IMR-90 (cell line): ENCODE measurements at regions not wholly inside any gene's neighbourhood (a gene's known extent, or its start where the extent isn't known, plus 50 kb on each side); places are given as distances from the start of the nearest gene placed in this dataset.
A peak's percentile ranks its signal among the peaks of the same experiment; 100 is the strongest.
"Not testable (repeated sequence)": the region's sequence is repeated elsewhere in the genome, so short reads cannot be mapped to it uniquely, and the experiment has no call there.

Experiments
- ATAC-seq: fragments of 200-7000 bp; cut with Tn5 transposase; 2 replicates; pipeline ENCODE4 v1.9.1; 2020; ENCODE audit warnings: low read depth, mild to moderate bottlenecking, moderate library complexity
- BruUV-seq: library from RNA; stranded (reverse); fragments of 400-500 nt; replicated peaks from 2 replicates; lab custom pipeline; 2021; lab: Mats Ljungman, UMichigan
- CTCF ChIA-PET: fragments of 300-600 bp; formaldehyde crosslinking; extraction: SDS; loops from one replicate; lab custom pipeline; 2021; ENCODE audit warnings: antibody characterized with exemption; lab: Yijun Ruan, JAX
- POLR2A ChIA-PET: fragments of 300-600 bp; sonication (Branson Sonifier 250); formaldehyde crosslinking; loops from one replicate; lab custom pipeline; 2022; ENCODE audit warnings: antibody characterized with exemption; ENCODE audit not compliant: unreplicated experiment; lab: Charles Lee
- DNase-seq: peaks from one replicate; pipeline ENCODE4 v3.0.0; 2013
- H2AFZ ChIP-seq: replicated peaks from 2 replicates; pipeline ENCODE3; 2013; ENCODE audit warnings: low read length, mild to moderate bottlenecking; ENCODE audit not compliant: poor library complexity
- H2AK5ac ChIP-seq: 2 replicates; pipeline ENCODE4 v1.6.1; 2013; ENCODE audit warnings: low read depth, low read length, inconsistent platforms
- H2AK9ac ChIP-seq: replicated peaks from 2 replicates; pipeline ENCODE3; 2013; ENCODE audit warnings: mild to moderate bottlenecking, low read depth, low read length, moderate library complexity; ENCODE audit not compliant: poor library complexity
- H2BK120ac ChIP-seq: 2 replicates; pipeline ENCODE4 v1.6.1; 2013; ENCODE audit warnings: low read depth, low read length, inconsistent platforms
- H2BK15ac ChIP-seq: 3 replicates; pipeline ENCODE4 v1.6.1; 2013; ENCODE audit warnings: low read depth, low read length, inconsistent platforms
- H2BK20ac ChIP-seq: 2 replicates; pipeline ENCODE4 v1.6.1; 2013; ENCODE audit warnings: low read depth, mild to moderate bottlenecking, inconsistent platforms, low read length, moderate library complexity
- H2BK5ac ChIP-seq: 2 replicates; pipeline ENCODE4 v1.6.1; 2013; ENCODE audit warnings: mild to moderate bottlenecking, low read depth, low read length, inconsistent platforms; ENCODE audit not compliant: poor library complexity, severe bottlenecking
- H3K14ac ChIP-seq: replicated peaks from 2 replicates; pipeline ENCODE4 v1.6.1; 2013; ENCODE audit warnings: low read depth, low read length, inconsistent platforms
- H3K18ac ChIP-seq: 2 replicates; pipeline ENCODE4 v1.6.1; 2013; ENCODE audit warnings: low read depth, low read length, control low read depth
- H3K23ac ChIP-seq: 2 replicates; pipeline ENCODE4 v1.6.1; 2013; ENCODE audit warnings: low read depth, low read length, inconsistent platforms
- H3K27ac ChIP-seq: 2 replicates; pipeline ENCODE4 v1.5.1; 2013; ENCODE audit warnings: mild to moderate bottlenecking, control low read depth, low read length; ENCODE audit not compliant: insufficient read depth
- H3K27me3 ChIP-seq: 2 replicates; pipeline ENCODE4 v1.6.1; 2013; ENCODE audit warnings: low read length; ENCODE audit not compliant: control insufficient read depth, insufficient read depth
- H3K36me3 ChIP-seq: 2 replicates; pipeline ENCODE4 v1.6.1; 2013; ENCODE audit warnings: low read length, mixed read lengths; ENCODE audit not compliant: control insufficient read depth, insufficient read depth
- H3K4ac ChIP-seq: 2 replicates; pipeline ENCODE4 v1.6.1; 2013; ENCODE audit warnings: low read depth, low read length, inconsistent platforms
- H3K4me1 ChIP-seq: 2 replicates; pipeline ENCODE4 v1.6.1; 2013; ENCODE audit warnings: low read length, mixed read lengths; ENCODE audit not compliant: control insufficient read depth, insufficient read depth
- H3K4me2 ChIP-seq: 2 replicates; pipeline ENCODE4 v1.6.1; 2013; ENCODE audit warnings: low read depth, mild to moderate bottlenecking, control low read depth, low read length, moderate library complexity
- H3K4me3 ChIP-seq: 2 replicates; pipeline ENCODE4 v1.5.1; 2013; ENCODE audit warnings: low read depth, mild to moderate bottlenecking, control low read depth, low read length, moderate library complexity; ENCODE audit not compliant: insufficient read depth
- H3K56ac ChIP-seq: 2 replicates; pipeline ENCODE4 v1.6.1; 2013; ENCODE audit warnings: low read length, inconsistent platforms; ENCODE audit not compliant: insufficient read depth; ENCODE audit errors: extremely low read depth
- H3K79me1 ChIP-seq, 2 experiments: 2 replicates each; pipeline ENCODE4 v1.6.1; 2013; ENCODE audit warnings: low read length in 2 of 2, inconsistent platforms in 1 of 2, low read depth in 1 of 2
- H3K9ac ChIP-seq: 2 replicates; pipeline ENCODE4 v1.6.1; 2013; ENCODE audit warnings: low read depth, low read length, control low read depth
- H3K9me1 ChIP-seq: 2 replicates; pipeline ENCODE4 v1.6.1; 2013; ENCODE audit warnings: low read length, inconsistent platforms; ENCODE audit not compliant: insufficient read depth
- H3K9me3 ChIP-seq: 2 replicates; pipeline ENCODE4 v1.6.1; 2013; ENCODE audit warnings: low read length; ENCODE audit not compliant: control insufficient read depth, insufficient read depth
- H4K20me1 ChIP-seq: 2 replicates; pipeline ENCODE4 v1.6.1; 2013; ENCODE audit warnings: low read length, inconsistent platforms; ENCODE audit not compliant: insufficient read depth
- H4K5ac ChIP-seq: 2 replicates; pipeline ENCODE4 v1.6.1; 2013; ENCODE audit warnings: mild to moderate bottlenecking, low read depth, low read length, control low read depth
- H4K8ac ChIP-seq, 2 experiments: 2 replicates each; pipeline ENCODE4 v1.6.1; 2013; ENCODE audit warnings: low read depth in 2 of 2, low read length in 2 of 2, control low read depth in 1 of 2, inconsistent platforms in 1 of 2
- H4K91ac ChIP-seq: 2 replicates; pipeline ENCODE4 v1.6.1; 2013; ENCODE audit warnings: low read depth, low read length, inconsistent platforms; ENCODE audit not compliant: insufficient read depth
- WGBS, 2 experiments: methylation state at CpG; one replicate each; pipeline versions ENCODE4 v1.1.5 to v1.1.7; 2013; ENCODE audit warnings: missing lambda C conversion rate in 2 of 2; ENCODE audit not compliant: insufficient read length in 1 of 2; ENCODE audit errors: extremely low coverage in 2 of 2; 5-methylcytosine and 5-hydroxymethylcytosine counted together
- dilution Hi-C: fragments of 300-500 bp; cut with HindIII; formaldehyde crosslinking; loops from one replicate; pipeline ENCODE4 v1.14.3; 2018; ENCODE audit warnings: low sequenced_read_pairs; ENCODE audit not compliant: unreplicated experiment
- in situ Hi-C: fragments of 300-500 bp; cut with MboI; formaldehyde crosslinking; loops from 3 replicates; pipeline ENCODE4 v1.14.3; 2019; ENCODE audit warnings: low sequenced_read_pairs, inconsistent platforms, mixed read lengths
- intact Hi-C: fragments of 100-400 bp; cut with micrococcal nuclease; formaldehyde crosslinking; loops from 2 replicates; pipeline ENCODE4 v1.10.0; 2022

DNA sequence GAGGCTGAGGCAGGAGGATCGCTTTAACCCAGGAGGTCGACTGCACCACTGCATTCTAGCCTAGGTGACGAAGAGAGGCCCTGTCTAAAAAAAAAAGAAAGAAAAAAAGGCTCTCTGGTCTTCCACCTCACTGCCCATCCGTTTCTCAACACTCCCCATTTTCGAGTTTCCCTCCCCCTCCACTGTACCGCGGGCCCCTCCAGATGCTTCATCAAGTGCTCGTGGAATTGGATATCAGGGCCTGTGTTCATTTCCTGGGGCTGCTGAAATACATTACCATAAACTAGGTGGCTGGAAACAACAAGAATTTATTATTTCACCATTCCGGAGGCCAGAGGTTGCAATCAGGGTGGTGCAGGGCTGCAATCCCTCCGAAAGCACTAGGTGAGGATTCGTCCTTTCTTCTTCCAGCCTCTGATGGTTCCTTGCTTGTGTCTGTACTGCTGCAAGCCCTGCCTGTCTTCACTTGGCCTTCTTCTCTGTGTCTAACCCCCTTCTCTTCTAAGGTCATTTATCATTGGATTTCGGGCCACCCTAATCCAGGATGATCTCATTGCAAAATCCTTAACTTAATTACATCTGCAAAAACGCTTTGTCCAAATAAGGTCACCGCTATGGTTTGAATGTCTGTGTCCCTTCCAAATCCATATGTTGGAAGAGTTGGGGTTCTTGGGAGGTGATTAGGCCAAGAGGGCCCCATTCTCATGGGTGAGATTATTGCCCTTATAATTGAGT is 135.1 kb downstream of the CRLF3 start:
- H4K91ac ChIP-seq, H2AK9ac ChIP-seq, intact Hi-C loops, H3K4me2 ChIP-seq, BruUV-seq, in situ Hi-C loops, H3K4me1 ChIP-seq, DNase-seq, dilution Hi-C loops, H3K9ac ChIP-seq, ATAC-seq, H3K79me1 ChIP-seq, H3K56ac ChIP-seq, CTCF ChIA-PET, H4K8ac ChIP-seq, H3K9me3 ChIP-seq, H3K9me1 ChIP-seq, H3K36me3 ChIP-seq, POLR2A ChIA-PET, H4K20me1 ChIP-seq, H3K18ac ChIP-seq, H2AFZ ChIP-seq, H3K4me3 ChIP-seq, H3K4ac ChIP-seq, H2AK5ac ChIP-seq, H2BK20ac ChIP-seq, H3K27ac ChIP-seq, H3K23ac ChIP-seq, H2BK5ac ChIP-seq, H2BK120ac ChIP-seq, H3K14ac ChIP-seq, H4K5ac ChIP-seq, H2BK15ac ChIP-seq: not testable (repeated sequence)
- WGBS, 2 experiments: 100% methylated on average over 1 of the region's 14 CpGs; no CpG with 5 or more reads in 1 of the 2 experiments
- peaks cover 11% of the 10 kb centered on the region; the same call in 1 of the 2 replicates for H3K27me3 ChIP-seq

DNA sequence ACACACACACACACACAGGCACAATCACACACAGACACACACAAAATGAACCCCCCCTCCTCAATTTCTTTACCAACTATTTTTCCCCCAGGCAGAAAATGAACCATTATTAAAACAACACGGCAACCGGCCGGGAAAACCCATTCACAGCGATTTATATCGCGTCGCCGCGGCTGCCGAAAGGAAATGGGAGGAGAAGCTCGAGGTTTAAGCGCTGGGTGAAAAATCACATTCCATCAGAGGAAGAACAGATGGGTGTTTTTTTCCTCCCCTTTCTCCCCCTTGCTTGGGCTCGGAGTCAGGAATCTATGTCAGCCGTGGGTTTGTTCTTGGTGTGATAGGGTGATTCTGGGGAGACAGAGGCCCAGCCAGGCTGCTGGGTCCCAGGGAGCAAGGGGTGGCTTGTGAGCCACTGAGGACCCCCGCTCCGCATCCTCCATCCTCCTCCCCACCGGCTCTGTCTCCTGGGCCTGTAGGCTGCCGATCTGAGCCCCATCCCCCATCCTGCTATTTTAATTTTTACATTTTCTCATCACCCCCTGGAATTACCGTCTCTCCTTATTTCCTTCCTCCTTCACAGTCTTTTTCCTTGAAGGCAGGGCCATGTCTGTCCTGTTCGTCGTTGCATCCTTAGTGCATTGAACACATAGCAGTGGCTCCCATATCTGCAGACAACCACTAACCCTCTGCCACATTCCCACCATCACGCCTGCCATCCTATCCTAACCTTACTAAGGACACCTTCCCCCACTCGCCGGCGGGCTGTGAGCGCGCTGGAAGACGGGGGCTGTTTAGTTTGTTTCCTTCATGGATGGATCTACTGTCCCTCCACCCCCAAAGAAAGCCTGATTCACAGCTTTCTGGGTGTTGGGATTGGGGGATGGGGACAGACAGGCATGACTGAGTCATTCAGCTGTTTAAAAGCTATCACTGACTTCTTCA is 137.7 kb downstream of the CRLF3 start:
- H4K20me1 ChIP-seq, BruUV-seq, H3K9me3 ChIP-seq, H4K91ac ChIP-seq, H3K4me3 ChIP-seq, H3K36me3 ChIP-seq, H2BK20ac ChIP-seq, H3K27ac ChIP-seq, POLR2A ChIA-PET, H3K4me1 ChIP-seq, H3K23ac ChIP-seq, H2BK5ac ChIP-seq, H3K18ac ChIP-seq, CTCF ChIA-PET, H2AK9ac ChIP-seq, intact Hi-C loops, H3K9me1 ChIP-seq, H3K4ac ChIP-seq, H3K79me1 ChIP-seq, H2BK120ac ChIP-seq, in situ Hi-C loops, H4K5ac ChIP-seq, dilution Hi-C loops, H2AK5ac ChIP-seq, H3K14ac ChIP-seq, H4K8ac ChIP-seq, H2BK15ac ChIP-seq, DNase-seq, H3K56ac ChIP-seq, H3K9ac ChIP-seq: not testable (repeated sequence)
- H3K27me3 ChIP-seq: peaks cover 14% of the 10 kb centered on the region; the same call in 1 of the 2 replicates
- H2AFZ ChIP-seq: peak overlapping the region; percentile 32
- ATAC-seq: peak; percentile 79
- WGBS, 2 experiments: no CpG with 5 or more reads among the region's 28 CpGs
- 0 out of 2 replicates have a peak overlapping the region, but pooled peaks have one; percentile 17 for H3K4me2 ChIP-seq
